ENCODE measurements at regions not wholly inside any gene's neighbourhood (a gene's known extent, or its start where the extent isn't known, plus 50 kb on each side); places are given as distances from the start of the nearest gene placed in this dataset.

DNA sequence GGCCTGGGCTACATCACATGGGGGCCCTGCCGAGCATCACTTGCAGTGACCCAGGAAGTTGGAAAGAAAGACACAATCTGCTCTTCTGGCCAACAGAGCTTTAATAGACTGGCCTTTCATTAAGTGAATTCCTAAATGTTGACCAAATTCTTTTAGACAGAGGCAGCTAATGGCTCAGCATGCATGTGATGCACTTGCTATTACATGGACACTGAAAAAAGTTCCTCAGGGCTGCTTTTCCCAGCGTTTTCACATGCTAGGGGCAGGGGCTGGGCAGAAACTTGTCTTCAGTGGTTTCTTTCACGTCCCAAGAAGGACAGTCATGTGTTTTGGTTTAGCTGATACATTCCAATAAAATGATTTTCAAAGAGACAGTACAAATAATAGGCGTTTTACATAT, 651.0 kb upstream of the SLC35B3 start:
- DNase-seq, result no peak
- Histone ChIP-seq H3K36me3 (no peaks in the 10 kb centered on the region), H3K4me1 (no peaks in the 10 kb centered on the region), H3K4me3 (no peak overlapping the region), H3K27me3 (replicated peaks in 1 of 7) (no peaks in the 10 kb centered on the region), H3K9me3 (no peaks in the 10 kb centered on the region), H3K27ac (no peak overlapping the region)
- WGBS, 5 donors, result 59 to 77% (median 67%) methylated on average over 4 of the region's 4 CpGs
- TF ChIP-seq POLR2AphosphoS5 (IDR thresholded peaks at IDR 0.05), result no peak
- TF ChIP-seq, protein P1, sequence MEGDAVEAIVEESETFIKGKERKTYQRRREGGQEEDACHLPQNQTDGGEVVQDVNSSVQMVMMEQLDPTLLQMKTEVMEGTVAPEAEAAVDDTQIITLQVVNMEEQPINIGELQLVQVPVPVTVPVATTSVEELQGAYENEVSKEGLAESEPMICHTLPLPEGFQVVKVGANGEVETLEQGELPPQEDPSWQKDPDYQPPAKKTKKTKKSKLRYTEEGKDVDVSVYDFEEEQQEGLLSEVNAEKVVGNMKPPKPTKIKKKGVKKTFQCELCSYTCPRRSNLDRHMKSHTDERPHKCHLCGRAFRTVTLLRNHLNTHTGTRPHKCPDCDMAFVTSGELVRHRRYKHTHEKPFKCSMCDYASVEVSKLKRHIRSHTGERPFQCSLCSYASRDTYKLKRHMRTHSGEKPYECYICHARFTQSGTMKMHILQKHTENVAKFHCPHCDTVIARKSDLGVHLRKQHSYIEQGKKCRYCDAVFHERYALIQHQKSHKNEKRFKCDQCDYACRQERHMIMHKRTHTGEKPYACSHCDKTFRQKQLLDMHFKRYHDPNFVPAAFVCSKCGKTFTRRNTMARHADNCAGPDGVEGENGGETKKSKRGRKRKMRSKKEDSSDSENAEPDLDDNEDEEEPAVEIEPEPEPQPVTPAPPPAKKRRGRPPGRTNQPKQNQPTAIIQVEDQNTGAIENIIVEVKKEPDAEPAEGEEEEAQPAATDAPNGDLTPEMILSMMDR (IDR thresholded peaks at IDR 0.05 in 8 of 11, conservative IDR thresholded peaks at IDR 0.05 in 3 of 11), result no peak
- TF ChIP-seq POLR2A (IDR thresholded peaks at IDR 0.05), result no peak
- intact Hi-C loops (cut with DNase I; ENCODE audit: low total_unique reads), result no loop called here

- no peaks in the 10 kb centered on the region for H3K27me3 ChIP-seq (replicated peaks in 1 of 7)
- H3K27ac ChIP-seq, result no peak overlapping the region
- no peaks in the 10 kb centered on the region for H3K9me3 ChIP-seq
- intact Hi-C loops (cut with DNase I; ENCODE audit: low total_unique reads), result no loop called here
- TF ChIP-seq POLR2A (IDR thresholded peaks at IDR 0.05), result no peak
- TF ChIP-seq POLR2AphosphoS5 (IDR thresholded peaks at IDR 0.05), result no peak
- TF ChIP-seq, protein P1 (IDR thresholded peaks at IDR 0.05 in 8 of 11, conservative IDR thresholded peaks at IDR 0.05 in 3 of 11), result no peak
- no peaks in the 10 kb centered on the region for H3K36me3 ChIP-seq
- 92 to 100% (median 96%) methylated on average over 1 of the region's 1 CpG for WGBS, 5 donors
- no peak for DNase-seq
- no peaks in the 10 kb centered on the region for H3K4me1 ChIP-seq
- H3K4me3 ChIP-seq, result no peak overlapping the region
Measured at GRCh38 chr6:9085709-9086070, 650.3 kb upstream of the SLC35B3 start.

GRCh38 chr6:9085054-9085708, 649.8 kb upstream of the SLC35B3 start:
- TF ChIP-seq, protein P1 (IDR thresholded peaks at IDR 0.05 in 8 of 11, conservative IDR thresholded peaks at IDR 0.05 in 3 of 11), result no peak
- TF ChIP-seq POLR2AphosphoS5 (IDR thresholded peaks at IDR 0.05) (no peak), POLR2A (IDR thresholded peaks at IDR 0.05) (no peak)
- Histone ChIP-seq H3K27ac (no peak overlapping the region), H3K4me1 (no peaks in the 10 kb centered on the region), H3K9me3 (no peaks in the 10 kb centered on the region), H3K4me3 (no peak overlapping the region), H3K36me3 (no peaks in the 10 kb centered on the region), H3K27me3 (replicated peaks in 1 of 7) (no peaks in the 10 kb centered on the region)
- 51 to 59% (median 54%) methylated on average over 3 of the region's 3 CpGs for WGBS, 5 donors
- intact Hi-C loops (cut with DNase I; ENCODE audit: low total_unique reads), result no loop called here
- DNase-seq, result no peak

DNA sequence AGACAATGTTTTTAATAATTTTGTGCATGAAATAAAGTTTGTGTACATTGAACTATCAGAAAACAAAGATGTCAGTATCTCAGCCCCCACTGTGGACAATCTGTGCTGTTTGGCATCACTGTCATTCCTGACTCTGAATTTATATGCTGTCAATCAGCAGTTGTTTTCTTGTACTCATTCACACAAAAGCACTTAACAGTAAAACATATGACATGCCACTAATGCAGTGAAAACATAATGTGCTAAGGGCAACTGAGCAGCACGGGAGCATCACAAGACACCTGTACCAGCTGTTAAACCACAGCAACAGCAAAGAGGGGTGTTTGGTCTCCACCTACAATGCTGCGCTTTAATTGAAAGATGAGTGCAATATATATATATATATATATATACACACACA, 647.8 kb upstream of the SLC35B3 start:
- no peaks in the 10 kb centered on the region for H3K36me3 ChIP-seq
- 72 to 84% (median 82%) methylated on average over 2 of the region's 2 CpGs for WGBS, 5 donors
- H3K9me3 ChIP-seq, result no peaks in the 10 kb centered on the region
- no peak for DNase-seq
- TF ChIP-seq POLR2A (IDR thresholded peaks at IDR 0.05) (no peak), POLR2AphosphoS5 (IDR thresholded peaks at IDR 0.05) (no peak)
- TF ChIP-seq, protein P1 (IDR thresholded peaks at IDR 0.05 in 8 of 11, conservative IDR thresholded peaks at IDR 0.05 in 3 of 11), result no peak
- no peak overlapping the region for H3K4me3 ChIP-seq
- no peak overlapping the region for H3K27ac ChIP-seq
- H3K27me3 ChIP-seq (replicated peaks in 1 of 7), result no peaks in the 10 kb centered on the region
- H3K4me1 ChIP-seq, result no peaks in the 10 kb centered on the region
- intact Hi-C loops (cut with DNase I; ENCODE audit: low total_unique reads), result no loop called here

Data from spleen (tissue), 11 donors.